Parathyroid adenoma (tissue), 2 donors: ENCODE measurements at regions not wholly inside any gene's neighbourhood (a gene's known extent, or its start where the extent isn't known, plus 50 kb on each side); places are given as distances from the start of the nearest gene placed in this dataset.
"Not testable (repeated sequence)": the region's sequence is repeated elsewhere in the genome, so short reads cannot be mapped to it uniquely, and the experiment has no call there.

Experiments used
- H2AFZ ChIP-seq: fragments of 300-600 bp; sonication (generic); one replicate; pipeline ENCODE4 v1.7.0; 2017; ENCODE audit warnings: antibody characterized with exemption, mild to moderate bottlenecking
- H3K27ac ChIP-seq: fragments of 300-600 bp; sonication (generic); one replicate; pipeline ENCODE4 v1.7.0; 2017
- H3K27me3 ChIP-seq: fragments of 300-600 bp; sonication (generic); one replicate; pipeline ENCODE4 v1.7.0; 2017; ENCODE audit warnings: low read length; ENCODE audit not compliant: control insufficient read depth, insufficient read depth
- H3K36me3 ChIP-seq: fragments of 300-600 bp; sonication (generic); one replicate; pipeline ENCODE4 v1.7.0; 2017; ENCODE audit warnings: low read length; ENCODE audit not compliant: control insufficient read depth, insufficient read depth
- H3K4me1 ChIP-seq: fragments of 300-600 bp; sonication (generic); one replicate; pipeline ENCODE4 v1.7.0; 2017; ENCODE audit warnings: control low read depth
- H3K4me2 ChIP-seq: fragments of 300-600 bp; sonication (generic); one replicate; pipeline ENCODE4 v1.7.0; 2017; ENCODE audit warnings: low read length
- H3K4me3 ChIP-seq: fragments of 300-600 bp; sonication (generic); one replicate; pipeline ENCODE4 v1.7.0; 2017; ENCODE audit warnings: low read depth, low read length
- H3K79me2 ChIP-seq: fragments of 300-600 bp; sonication (generic); one replicate; pipeline ENCODE4 v1.7.0; 2017; ENCODE audit warnings: control low read depth
- H3K9ac ChIP-seq: fragments of 300-600 bp; sonication (generic); one replicate; pipeline ENCODE4 v1.7.0; 2017; ENCODE audit warnings: mild to moderate bottlenecking
- H3K9me3 ChIP-seq: fragments of 300-600 bp; sonication (generic); one replicate; pipeline ENCODE4 v1.7.0; 2017; ENCODE audit warnings: low read length; ENCODE audit not compliant: control insufficient read depth
- TF ChIP-seq, protein P1 (sequence below): fragments of 300-600 bp; sonication (generic); IDR thresholded peaks from one replicate; pipeline ENCODE4 v1.7.0; 2017; ENCODE audit warnings: antibody characterized with exemption, mild to moderate bottlenecking
- donor health status: primary hyperparathyroidism.

DNA sequence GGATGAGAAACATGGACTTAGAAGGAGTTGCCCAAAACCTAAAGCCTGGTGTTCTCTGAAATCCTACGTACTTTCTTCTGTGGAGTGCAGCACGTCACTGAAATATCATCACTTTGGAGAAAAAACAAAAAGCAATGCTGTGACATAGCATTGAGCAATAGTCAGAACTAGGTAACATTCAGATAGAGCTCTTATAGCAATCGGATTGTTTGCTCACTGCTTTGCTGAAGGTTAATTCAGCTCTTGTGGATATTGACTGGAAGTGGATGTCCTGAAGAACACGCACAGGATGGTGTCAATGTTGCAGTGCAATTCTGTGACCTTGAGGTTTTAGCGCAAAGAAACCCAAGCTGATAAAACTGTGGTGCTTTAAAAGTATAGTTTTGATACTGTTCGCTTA is 114.2 kb upstream of the GRXCR1 start:
- Histone ChIP-seq H3K9ac (no peak overlapping the region), H2AFZ (no peak overlapping the region)
- TF ChIP-seq, protein P1, sequence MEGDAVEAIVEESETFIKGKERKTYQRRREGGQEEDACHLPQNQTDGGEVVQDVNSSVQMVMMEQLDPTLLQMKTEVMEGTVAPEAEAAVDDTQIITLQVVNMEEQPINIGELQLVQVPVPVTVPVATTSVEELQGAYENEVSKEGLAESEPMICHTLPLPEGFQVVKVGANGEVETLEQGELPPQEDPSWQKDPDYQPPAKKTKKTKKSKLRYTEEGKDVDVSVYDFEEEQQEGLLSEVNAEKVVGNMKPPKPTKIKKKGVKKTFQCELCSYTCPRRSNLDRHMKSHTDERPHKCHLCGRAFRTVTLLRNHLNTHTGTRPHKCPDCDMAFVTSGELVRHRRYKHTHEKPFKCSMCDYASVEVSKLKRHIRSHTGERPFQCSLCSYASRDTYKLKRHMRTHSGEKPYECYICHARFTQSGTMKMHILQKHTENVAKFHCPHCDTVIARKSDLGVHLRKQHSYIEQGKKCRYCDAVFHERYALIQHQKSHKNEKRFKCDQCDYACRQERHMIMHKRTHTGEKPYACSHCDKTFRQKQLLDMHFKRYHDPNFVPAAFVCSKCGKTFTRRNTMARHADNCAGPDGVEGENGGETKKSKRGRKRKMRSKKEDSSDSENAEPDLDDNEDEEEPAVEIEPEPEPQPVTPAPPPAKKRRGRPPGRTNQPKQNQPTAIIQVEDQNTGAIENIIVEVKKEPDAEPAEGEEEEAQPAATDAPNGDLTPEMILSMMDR, result no peak

DNA sequence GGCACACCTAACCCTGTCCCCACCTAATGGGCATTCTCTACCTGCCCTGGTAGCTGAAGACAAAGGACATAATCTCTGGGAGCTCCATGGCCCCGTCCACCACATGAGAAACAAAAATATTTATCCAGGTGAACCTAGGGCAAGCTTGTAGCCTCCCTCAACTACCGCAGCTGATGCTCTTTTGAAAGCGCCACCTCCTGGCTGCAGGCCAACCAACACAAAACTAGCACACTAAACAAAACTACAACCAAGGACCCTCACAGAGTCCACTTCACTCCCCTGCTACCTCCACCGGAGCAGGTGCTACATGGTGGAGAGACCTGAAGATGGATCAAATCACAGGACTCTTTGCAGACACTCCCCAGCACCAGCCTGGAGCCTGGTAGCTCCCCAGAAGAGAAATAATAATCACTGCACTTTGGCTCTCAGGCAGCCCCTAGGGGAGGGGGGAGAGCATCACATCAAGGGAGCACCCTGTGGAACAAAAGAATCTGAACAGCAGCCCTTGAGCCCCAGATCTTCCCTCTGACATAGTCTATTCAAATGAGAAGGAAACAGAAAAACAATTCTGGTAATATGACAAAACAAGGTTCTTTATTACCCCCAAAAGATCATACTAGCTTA is 111.3 kb upstream of the ATP8A1 start:
- Histone ChIP-seq H3K4me3 (no peak overlapping the region), H3K4me2 (no peak overlapping the region), H3K79me2 (no peaks in the 10 kb centered on the region), H2AFZ (no peak overlapping the region), H3K27me3 (no peaks in the 10 kb centered on the region), H3K27ac (no peak overlapping the region), H3K36me3 (no peaks in the 10 kb centered on the region), H3K9ac (no peak overlapping the region), H3K4me1 (no peaks in the 10 kb centered on the region), H3K9me3 (no peaks in the 10 kb centered on the region)
- TF ChIP-seq, protein P1, result no peak

More for the DNA sequence above, 114.2 kb upstream of the GRXCR1 start:
- Histone ChIP-seq H3K27ac (no peak overlapping the region), H3K4me1 (no peaks in the 10 kb centered on the region), H3K9me3 (no peaks in the 10 kb centered on the region), H3K36me3 (no peaks in the 10 kb centered on the region), H3K4me3 (no peak overlapping the region), H3K79me2 (no peaks in the 10 kb centered on the region), H3K4me2 (no peak overlapping the region), H3K27me3 (no peaks in the 10 kb centered on the region)

GRCh38 chr4:42767669-42768068 is 110.8 kb upstream of the ATP8A1 start:
- no peaks in the 10 kb centered on the region for H3K27me3 ChIP-seq
- H3K79me2 ChIP-seq, result no peaks in the 10 kb centered on the region
- H3K27ac ChIP-seq, result no peak overlapping the region
- H3K4me3 ChIP-seq, result no peak overlapping the region
- no peaks in the 10 kb centered on the region for H3K9me3 ChIP-seq
- no peaks in the 10 kb centered on the region for H3K4me1 ChIP-seq
- no peak overlapping the region for H2AFZ ChIP-seq
- no peaks in the 10 kb centered on the region for H3K36me3 ChIP-seq
- no peak overlapping the region for H3K9ac ChIP-seq
- TF ChIP-seq, protein P1, result no peak
- H3K4me2 ChIP-seq, result no peak overlapping the region

DNA sequence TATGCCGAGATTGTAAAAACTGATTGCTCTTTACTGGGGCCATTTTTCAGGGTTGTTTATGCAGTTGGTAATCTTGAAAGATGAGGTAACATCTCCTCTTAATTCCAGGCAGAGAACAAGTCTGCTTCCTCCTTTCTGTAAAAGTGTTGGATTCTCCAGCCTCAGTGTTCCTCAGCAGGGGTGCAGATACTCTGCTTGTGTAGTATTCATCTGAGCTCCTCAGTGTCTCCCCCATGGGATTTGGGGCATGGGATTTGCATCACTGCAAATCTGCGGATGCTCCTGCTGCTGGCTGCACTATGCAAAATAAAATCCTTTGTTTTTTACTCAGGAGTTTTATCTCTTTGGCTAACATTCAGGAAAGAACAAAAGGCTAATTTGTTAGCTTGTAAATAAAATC is 104.9 kb upstream of the ATP8A1 start:
- H3K27me3 ChIP-seq, result no peaks in the 10 kb centered on the region
- no peak overlapping the region for H3K4me3 ChIP-seq
- H3K9me3 ChIP-seq, result no peaks in the 10 kb centered on the region
- TF ChIP-seq, protein P1, result no peak
- H3K4me1 ChIP-seq, result no peaks in the 10 kb centered on the region
- no peaks in the 10 kb centered on the region for H3K79me2 ChIP-seq
- H3K27ac ChIP-seq, result no peak overlapping the region
- H3K4me2 ChIP-seq, result no peak overlapping the region
- H3K36me3 ChIP-seq, result no peaks in the 10 kb centered on the region
- no peak overlapping the region for H2AFZ ChIP-seq
- H3K9ac ChIP-seq, result no peak overlapping the region

GRCh38 chr4:42754965-42755364 is 98.1 kb upstream of the ATP8A1 start:
- not testable (repeated sequence) for H3K27ac ChIP-seq, H2AFZ ChIP-seq, H3K4me3 ChIP-seq, H3K4me1 ChIP-seq, H3K79me2 ChIP-seq, H3K9me3 ChIP-seq, H3K36me3 ChIP-seq, H3K9ac ChIP-seq, H3K27me3 ChIP-seq, H3K4me2 ChIP-seq
